SK-N-SH treated with all-trans-retinoic acid at 6 μM for 48 hours (cell line): ENCODE measurements at regions not wholly inside any gene's neighbourhood (a gene's known extent, or its start where the extent isn't known, plus 50 kb on each side); places are given as distances from the start of the nearest gene placed in this dataset.

Source experiments
- ATAC-seq: fragments of 200-7000 bp; cut with Tn5 transposase; 3 replicates; pipeline ENCODE4 v1.9.1; 2020; ENCODE audit warnings: mild to moderate bottlenecking, moderate library complexity
- ARNTL ChIP-seq: fragments of 450-650 bp; formaldehyde crosslinking; IDR thresholded peaks from 2 replicates; pipeline ENCODE4 v1.5.0; 2020; ENCODE audit warnings: low read depth, mild to moderate bottlenecking, moderate library complexity, borderline replicate concordance
- BACH2 ChIP-seq: fragments of 250-450 bp; sonication (Bioruptor Pico); IDR thresholded peaks from 2 replicates; pipeline ENCODE4 v1.9.0; 2021; ENCODE audit warnings: mild to moderate bottlenecking, borderline replicate concordance
- CSDC2 ChIP-seq: fragments of 250-450 bp; sonication (Bioruptor Pico); IDR thresholded peaks from 2 replicates; pipeline ENCODE4 v1.5.0; 2020; ENCODE audit warnings: mild to moderate bottlenecking, moderate library complexity
- CSRNP3 ChIP-seq: fragments of 250-450 bp; sonication (Bioruptor Pico); IDR thresholded peaks from 2 replicates; pipeline ENCODE4 v1.5.1; 2021; ENCODE audit warnings: mild to moderate bottlenecking, moderate library complexity
- ESRRG ChIP-seq: fragments of 250-450 bp; sonication (Bioruptor Pico); IDR thresholded peaks from 2 replicates; pipeline ENCODE4 v1.6.1; 2021; ENCODE audit warnings: mild to moderate bottlenecking
- GLIS3 ChIP-seq: fragments of 250-450 bp; sonication (Bioruptor Pico); IDR thresholded peaks from 2 replicates; pipeline ENCODE4 v1.5.0; 2020; ENCODE audit warnings: mild to moderate bottlenecking, moderate library complexity
- PPARA ChIP-seq: fragments of 250-450 bp; sonication (Bioruptor Pico); IDR thresholded peaks from 2 replicates; pipeline ENCODE4 v1.5.0; 2020; ENCODE audit warnings: mild to moderate bottlenecking, borderline replicate concordance
- RARB ChIP-seq: fragments of 250-450 bp; sonication (Bioruptor Pico); IDR thresholded peaks from 2 replicates; pipeline ENCODE4 v1.8.0; 2021; ENCODE audit warnings: mild to moderate bottlenecking, moderate library complexity
- SNAI2 ChIP-seq: fragments of 250-450 bp; sonication (Bioruptor Pico); IDR thresholded peaks from 2 replicates; pipeline ENCODE4 v1.5.0; 2020; ENCODE audit warnings: mild to moderate bottlenecking, moderate library complexity
- TCF4 ChIP-seq: fragments of 250-450 bp; sonication (Bioruptor Pico); IDR thresholded peaks from 2 replicates; pipeline ENCODE4 v1.8.0; 2021; ENCODE audit warnings: mild to moderate bottlenecking, moderate library complexity, borderline replicate concordance
- TOX ChIP-seq: fragments of 250-450 bp; sonication (Bioruptor Pico); IDR thresholded peaks from 2 replicates; pipeline ENCODE4 v1.8.0; 2021; ENCODE audit warnings: mild to moderate bottlenecking, moderate library complexity, borderline replicate concordance
- TSHZ2 ChIP-seq: fragments of 250-450 bp; sonication (Bioruptor Pico); IDR thresholded peaks from 2 replicates; pipeline ENCODE4 v1.5.0; 2020; ENCODE audit warnings: mild to moderate bottlenecking, moderate library complexity
- ZFP3 ChIP-seq: fragments of 250-450 bp; sonication (Bioruptor Pico); IDR thresholded peaks from 2 replicates; pipeline ENCODE4 v1.5.0; 2020; ENCODE audit warnings: mild to moderate bottlenecking, moderate library complexity
- ZFP30 ChIP-seq: fragments of 450-650 bp; formaldehyde crosslinking; IDR thresholded peaks from 2 replicates; pipeline ENCODE4 v1.5.0; 2022; ENCODE audit warnings: mild to moderate bottlenecking, moderate library complexity
- ZNF565 ChIP-seq: fragments of 450-650 bp; formaldehyde crosslinking; conservative IDR thresholded peaks from 2 replicates; pipeline ENCODE4 v1.5.0; 2020; ENCODE audit warnings: low read depth, mild to moderate bottlenecking, moderate library complexity
- ZNF70 ChIP-seq: fragments of 450-650 bp; formaldehyde crosslinking; IDR thresholded peaks from 2 replicates; pipeline ENCODE4 v1.5.0; 2020; ENCODE audit warnings: mild to moderate bottlenecking, moderate library complexity
- ZNF8 ChIP-seq: fragments of 450-650 bp; formaldehyde crosslinking; IDR thresholded peaks from 2 replicates; pipeline ENCODE4 v1.5.0; 2020; ENCODE audit warnings: mild to moderate bottlenecking, moderate library complexity
- TF ChIP-seq, protein P1 (sequence below): fragments of 250-450 bp; sonication (Bioruptor Pico); IDR thresholded peaks from 2 replicates; pipeline ENCODE4 v1.5.1; 2020; ENCODE audit warnings: low read depth, mild to moderate bottlenecking, moderate library complexity
- TF ChIP-seq, protein P2 (sequence below): fragments of 250-450 bp; sonication (Bioruptor Pico); IDR thresholded peaks from 2 replicates; pipeline ENCODE4 v1.8.0; 2020; ENCODE audit warnings: mild to moderate bottlenecking, moderate library complexity, borderline replicate concordance
- TF ChIP-seq, protein P3 (sequence below): fragments of 250-450 bp; sonication (Bioruptor Pico); IDR thresholded peaks from 2 replicates; pipeline ENCODE4 v1.8.0; 2021; ENCODE audit warnings: low read depth, mild to moderate bottlenecking, moderate library complexity, borderline replicate concordance

- ATAC-seq, result peak; percentile 88
- TF ChIP-seq BACH2 (CRISPR knock-in tag), result no peak
- TF ChIP-seq ZFP30 (CRISPR knock-in tag), result no peak
- no peak for TF ChIP-seq CSDC2 (CRISPR knock-in tag)
- TF ChIP-seq ZNF8 (CRISPR knock-in tag), result no peak
- TF ChIP-seq, protein P1, sequence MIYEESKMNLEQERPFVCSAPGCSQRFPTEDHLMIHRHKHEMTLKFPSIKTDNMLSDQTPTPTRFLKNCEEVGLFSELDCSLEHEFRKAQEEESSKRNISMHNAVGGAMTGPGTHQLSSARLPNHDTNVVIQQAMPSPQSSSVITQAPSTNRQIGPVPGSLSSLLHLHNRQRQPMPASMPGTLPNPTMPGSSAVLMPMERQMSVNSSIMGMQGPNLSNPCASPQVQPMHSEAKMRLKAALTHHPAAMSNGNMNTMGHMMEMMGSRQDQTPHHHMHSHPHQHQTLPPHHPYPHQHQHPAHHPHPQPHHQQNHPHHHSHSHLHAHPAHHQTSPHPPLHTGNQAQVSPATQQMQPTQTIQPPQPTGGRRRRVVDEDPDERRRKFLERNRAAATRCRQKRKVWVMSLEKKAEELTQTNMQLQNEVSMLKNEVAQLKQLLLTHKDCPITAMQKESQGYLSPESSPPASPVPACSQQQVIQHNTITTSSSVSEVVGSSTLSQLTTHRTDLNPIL (CRISPR knock-in tag), result no peak
- no peak for TF ChIP-seq SNAI2 (CRISPR knock-in tag)
- TF ChIP-seq GLIS3 (CRISPR knock-in tag), result no peak
- no peak for TF ChIP-seq RARB (CRISPR knock-in tag)
These were observed 125.8 kb upstream of the HNMT start for GRCh38 chr2:137838255-137839092.

DNA sequence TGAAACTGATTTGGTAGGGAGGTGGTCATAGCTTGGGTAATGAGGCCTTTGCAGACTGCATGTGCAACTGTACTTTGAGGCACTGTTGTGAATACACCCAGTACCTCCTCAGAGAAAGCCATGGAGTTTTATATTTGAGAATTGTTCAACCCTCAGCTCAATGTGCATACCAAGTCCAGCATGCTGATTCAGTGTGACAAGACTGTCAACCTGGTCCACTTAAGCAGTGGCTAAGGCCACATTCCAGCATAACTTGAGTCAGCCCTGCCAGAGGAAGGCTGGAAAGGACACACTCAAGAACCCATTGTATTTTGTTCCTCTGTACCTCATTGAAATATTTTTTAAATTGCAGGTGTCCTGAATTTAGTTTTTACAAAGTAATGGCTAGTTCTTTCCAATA lies 121.8 kb upstream of the HNMT start:
- no peak for ATAC-seq
- TF ChIP-seq TCF4 (CRISPR knock-in tag) (no peak), ZNF565 (CRISPR knock-in tag) (no peak), ZNF70 (CRISPR knock-in tag) (no peak), PPARA (no peak), CSDC2 (CRISPR knock-in tag) (no peak), TOX (CRISPR knock-in tag) (no peak)
- TF ChIP-seq, protein P2, sequence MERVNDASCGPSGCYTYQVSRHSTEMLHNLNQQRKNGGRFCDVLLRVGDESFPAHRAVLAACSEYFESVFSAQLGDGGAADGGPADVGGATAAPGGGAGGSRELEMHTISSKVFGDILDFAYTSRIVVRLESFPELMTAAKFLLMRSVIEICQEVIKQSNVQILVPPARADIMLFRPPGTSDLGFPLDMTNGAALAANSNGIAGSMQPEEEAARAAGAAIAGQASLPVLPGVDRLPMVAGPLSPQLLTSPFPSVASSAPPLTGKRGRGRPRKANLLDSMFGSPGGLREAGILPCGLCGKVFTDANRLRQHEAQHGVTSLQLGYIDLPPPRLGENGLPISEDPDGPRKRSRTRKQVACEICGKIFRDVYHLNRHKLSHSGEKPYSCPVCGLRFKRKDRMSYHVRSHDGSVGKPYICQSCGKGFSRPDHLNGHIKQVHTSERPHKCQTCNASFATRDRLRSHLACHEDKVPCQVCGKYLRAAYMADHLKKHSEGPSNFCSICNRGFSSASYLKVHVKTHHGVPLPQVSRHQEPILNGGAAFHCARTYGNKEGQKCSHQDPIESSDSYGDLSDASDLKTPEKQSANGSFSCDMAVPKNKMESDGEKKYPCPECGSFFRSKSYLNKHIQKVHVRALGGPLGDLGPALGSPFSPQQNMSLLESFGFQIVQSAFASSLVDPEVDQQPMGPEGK, result no peak

- no peak for ATAC-seq
- TF ChIP-seq RARB (CRISPR knock-in tag) (no peak), ZNF8 (CRISPR knock-in tag) (no peak), ZNF70 (CRISPR knock-in tag) (no peak), BACH2 (CRISPR knock-in tag) (no peak), TSHZ2 (CRISPR knock-in tag) (no peak), ZFP3 (CRISPR knock-in tag) (no peak), CSRNP3 (CRISPR knock-in tag) (no peak), PPARA (no peak), GLIS3 (CRISPR knock-in tag) (no peak), ESRRG (CRISPR knock-in tag) (no peak), TCF4 (CRISPR knock-in tag) (no peak), ARNTL (no peak)
- TF ChIP-seq, protein P2, result no peak
- TF ChIP-seq, protein P1 (CRISPR knock-in tag), result no peak
- TF ChIP-seq, protein P3, sequence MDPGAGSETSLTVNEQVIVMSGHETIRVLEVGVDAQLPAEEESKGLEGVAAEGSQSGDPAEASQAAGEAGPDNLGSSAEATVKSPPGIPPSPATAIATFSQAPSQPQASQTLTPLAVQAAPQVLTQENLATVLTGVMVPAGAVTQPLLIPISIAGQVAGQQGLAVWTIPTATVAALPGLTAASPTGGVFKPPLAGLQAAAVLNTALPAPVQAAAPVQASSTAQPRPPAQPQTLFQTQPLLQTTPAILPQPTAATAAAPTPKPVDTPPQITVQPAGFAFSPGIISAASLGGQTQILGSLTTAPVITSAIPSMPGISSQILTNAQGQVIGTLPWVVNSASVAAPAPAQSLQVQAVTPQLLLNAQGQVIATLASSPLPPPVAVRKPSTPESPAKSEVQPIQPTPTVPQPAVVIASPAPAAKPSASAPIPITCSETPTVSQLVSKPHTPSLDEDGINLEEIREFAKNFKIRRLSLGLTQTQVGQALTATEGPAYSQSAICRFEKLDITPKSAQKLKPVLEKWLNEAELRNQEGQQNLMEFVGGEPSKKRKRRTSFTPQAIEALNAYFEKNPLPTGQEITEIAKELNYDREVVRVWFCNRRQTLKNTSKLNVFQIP (CRISPR knock-in tag), result no peak
These were observed 121.3 kb upstream of the HNMT start for GRCh38 chr2:137842952-137843351.
